ENCODE measurements at regions not wholly inside any gene's neighbourhood (a gene's known extent, or its start where the extent isn't known, plus 50 kb on each side); places are given as distances from the start of the nearest gene placed in this dataset.

- no peak for TF ChIP-seq CTCF (IDR thresholded peaks at IDR 0.05)
Measured at GRCh38 chr14:23800811-23801210, 152.8 kb upstream of the DHRS4 start.

- TF ChIP-seq CTCF (IDR thresholded peaks at IDR 0.05) = no peak
Measured at GRCh38 chr14:23801766-23802165, 151.8 kb upstream of the DHRS4 start.

- TF ChIP-seq CTCF (IDR thresholded peaks at IDR 0.05) = no peak
Measured at GRCh38 chr14:23804817-23805216, 148.8 kb upstream of the DHRS4 start.

GRCh38 chr14:23805761-23806160 is 147.8 kb upstream of the DHRS4 start:
- TF ChIP-seq CTCF (IDR thresholded peaks at IDR 0.05) = no peak

- no peak for TF ChIP-seq CTCF (IDR thresholded peaks at IDR 0.05)
Measured at GRCh38 chr14:23814527-23815256, 138.9 kb upstream of the DHRS4 start.

GRCh38 chr14:23816371-23816770 is 137.2 kb upstream of the DHRS4 start:
- TF ChIP-seq CTCF (IDR thresholded peaks at IDR 0.05) = no peak

- TF ChIP-seq CTCF (IDR thresholded peaks at IDR 0.05) = no peak
Measured at GRCh38 chr14:23817164-23817767, 136.3 kb upstream of the DHRS4 start.
